H1 (cell line): ENCODE measurements at regions not wholly inside any gene's neighbourhood (a gene's known extent, or its start where the extent isn't known, plus 50 kb on each side); places are given as distances from the start of the nearest gene placed in this dataset.

Source experiments
- CTCF ChIA-PET: fragments of 300-600 bp; sonication (Branson Sonifier 250); formaldehyde crosslinking; loops from one replicate; lab custom pipeline; 2021; ENCODE audit not compliant: partially characterized antibody; lab: Charles Lee
- POLR2A ChIA-PET: fragments of 300-600 bp; sonication (Branson Sonifier 250); formaldehyde crosslinking; loops from one replicate; lab custom pipeline; 2021; ENCODE audit warnings: inconsistent platforms; ENCODE audit not compliant: partially characterized antibody; lab: Charles Lee
- DNase-seq, 2 experiments: peaks; one replicate each; pipeline versions ENCODE4 v3.0.0 to v3.0.0-alpha.2; 2010 to 2022; ENCODE audit warnings: low spot score in 2 of 2, low read depth in 1 of 2, mixed read lengths in 1 of 2
- FAIRE-seq: peaks from 2 replicates; lab custom pipeline; 2011; peaks lifted over from hg19 to GRCh38; lab: Jason Lieb, UNC
- H2AFZ ChIP-seq: 2 replicates; pipeline ENCODE4 v1.8.1; 2012; ENCODE audit warnings: low read length, inconsistent platforms
- H2AK5ac ChIP-seq: 2 replicates; pipeline ENCODE4 v1.6.1; 2013; ENCODE audit warnings: low read depth, low read length
- H2BK120ac ChIP-seq: replicated peaks from 2 replicates; pipeline ENCODE3; 2013; ENCODE audit warnings: low read depth, low read length, inconsistent platforms
- H2BK12ac ChIP-seq: 2 replicates; pipeline ENCODE4 v1.6.1; 2013; ENCODE audit warnings: low read depth, low read length
- H2BK15ac ChIP-seq: 2 replicates; pipeline ENCODE4 v1.6.1; 2013; ENCODE audit warnings: low read length
- H2BK20ac ChIP-seq: 2 replicates; pipeline ENCODE4 v1.6.1; 2013; ENCODE audit warnings: low read length
- H2BK5ac ChIP-seq: 2 replicates; pipeline ENCODE4 v1.6.1; 2013; ENCODE audit warnings: low read depth, low read length
- H3K14ac ChIP-seq: 2 replicates; pipeline ENCODE4 v1.6.1; 2013; ENCODE audit warnings: inconsistent platforms; ENCODE audit not compliant: insufficient read length
- H3K18ac ChIP-seq: 2 replicates; pipeline ENCODE4 v1.6.1; 2013; ENCODE audit warnings: low read length; ENCODE audit errors: extremely low read depth
- H3K23ac ChIP-seq: 2 replicates; pipeline ENCODE4 v1.6.1; 2013; ENCODE audit warnings: inconsistent platforms; ENCODE audit not compliant: insufficient read length
- H3K23me2 ChIP-seq: 2 replicates; pipeline ENCODE4 v1.6.1; 2013; ENCODE audit warnings: low read depth, low read length
- H3K27ac ChIP-seq: 2 replicates; pipeline ENCODE4 v1.6.1; 2011; ENCODE audit warnings: low read depth, low read length, inconsistent platforms
- H3K27me3 ChIP-seq, 4 experiments: replicated peaks in 1 of 4; 1 replicate in 1 of 4; 2 replicates in 3 of 4; pipeline versions ENCODE4 v1.6.1 to v1.8.1; 2011 to 2013; ENCODE audit warnings: low read length in 3 of 4, mild to moderate bottlenecking in 3 of 4, inconsistent platforms in 2 of 4, mixed read lengths in 2 of 4, moderate library complexity in 1 of 4; ENCODE audit not compliant: control insufficient read depth in 3 of 4, insufficient read depth in 3 of 4; ENCODE audit errors: extremely low read depth in 1 of 4
- H3K36me3 ChIP-seq, 4 experiments: 2 replicates each; pipeline versions ENCODE4 v1.6.1 to v1.8.1; 2011 to 2013; ENCODE audit warnings: mild to moderate bottlenecking in 4 of 4, low read length in 3 of 4, moderate library complexity in 2 of 4, control low read depth in 1 of 4, inconsistent platforms in 1 of 4; ENCODE audit not compliant: insufficient read depth in 4 of 4, control insufficient read depth in 2 of 4
- H3K4ac ChIP-seq: replicated peaks from 2 replicates; pipeline ENCODE3; 2013; ENCODE audit warnings: low read length, low read depth, mixed read lengths, inconsistent platforms; ENCODE audit not compliant: insufficient read length
- H3K4me1 ChIP-seq, 4 experiments: replicated peaks in 1 of 4; 1 replicate in 1 of 4; 2 replicates in 3 of 4; pipeline versions ENCODE4 v1.6.1 to v1.8.1; 2011 to 2013; ENCODE audit warnings: low read length in 3 of 4, inconsistent platforms in 2 of 4, mixed read lengths in 1 of 4; ENCODE audit not compliant: insufficient read depth in 4 of 4, control insufficient read depth in 3 of 4
- H3K4me2 ChIP-seq, 2 experiments: 2 replicates each; pipeline versions ENCODE4 v1.6.1 to v1.8.1; 2011 to 2013; ENCODE audit warnings: low read depth in 2 of 2, low read length in 2 of 2, control low read depth in 1 of 2, inconsistent platforms in 1 of 2, mild to moderate bottlenecking in 1 of 2; ENCODE audit not compliant: insufficient read depth in 1 of 2
- H3K4me3 ChIP-seq, 4 experiments: fragments of 200-600, 300-600 bp in 1 of 4; sonication (generic), shearing (Covaris generic), sonication (Bioruptor Twin) in 1 of 4; 2 replicates each; pipeline versions ENCODE4 v1.5.1 to v1.8.1; 2011 to 2016; ENCODE audit warnings: low read length in 4 of 4, low read depth in 3 of 4, control low read depth in 2 of 4, inconsistent platforms in 2 of 4, mild to moderate bottlenecking in 2 of 4, mixed read lengths in 1 of 4, moderate library complexity in 1 of 4; ENCODE audit not compliant: insufficient read depth in 2 of 4; ENCODE audit errors: extremely low read depth in 1 of 4
- H3K56ac ChIP-seq: replicated peaks from 2 replicates; pipeline ENCODE3; 2013; ENCODE audit warnings: low read depth, mild to moderate bottlenecking, mixed read lengths, low read length, inconsistent platforms; ENCODE audit not compliant: insufficient read length
- H3K79me1 ChIP-seq: 2 replicates; pipeline ENCODE4 v1.6.1; 2013; ENCODE audit warnings: low read depth, low read length, control low read depth
- H3K79me2 ChIP-seq, 2 experiments: 2 replicates each; pipeline versions ENCODE4 v1.6.1 to v1.8.1; 2012 to 2013; ENCODE audit warnings: low read length in 2 of 2, mild to moderate bottlenecking in 2 of 2, inconsistent platforms in 1 of 2; ENCODE audit not compliant: insufficient read depth in 2 of 2, control insufficient read depth in 1 of 2
- H3K9ac ChIP-seq, 4 experiments: replicated peaks in 1 of 4; 1 replicate in 1 of 4; 2 replicates in 3 of 4; pipeline versions ENCODE4 v1.6.1 to v1.8.1; 2011 to 2013; ENCODE audit warnings: low read depth in 3 of 4, low read length in 3 of 4, control low read depth in 2 of 4, mild to moderate bottlenecking in 2 of 4, moderate library complexity in 2 of 4, inconsistent platforms in 1 of 4; ENCODE audit errors: extremely low read depth in 1 of 4
- H3K9me3 ChIP-seq, 2 experiments: 2 replicates each; pipeline versions ENCODE4 v1.6.1 to v1.8.1; 2012 to 2013; ENCODE audit warnings: mild to moderate bottlenecking in 2 of 2, moderate library complexity in 2 of 2, control low read depth in 1 of 2, inconsistent platforms in 1 of 2, low read depth in 1 of 2, low read length in 1 of 2, mixed read lengths in 1 of 2; ENCODE audit not compliant: insufficient read depth in 2 of 2
- H4K20me1 ChIP-seq, 2 experiments: replicated peaks in 1 of 2; 2 replicates each; pipeline versions ENCODE3 to v1.8.1; 2011 to 2013; ENCODE audit warnings: inconsistent platforms in 2 of 2, low read length in 2 of 2, mild to moderate bottlenecking in 1 of 2; ENCODE audit not compliant: insufficient read depth in 2 of 2, control insufficient read depth in 1 of 2
- H4K5ac ChIP-seq: 2 replicates; pipeline ENCODE4 v1.6.1; 2013; ENCODE audit warnings: low read length, low read depth, mixed read lengths, inconsistent platforms; ENCODE audit not compliant: insufficient read length
- H4K8ac ChIP-seq: 2 replicates; pipeline ENCODE4 v1.8.0; 2013; ENCODE audit warnings: mild to moderate bottlenecking, moderate library complexity, low read length, inconsistent platforms; ENCODE audit not compliant: insufficient read depth; ENCODE audit errors: extremely low read depth
- H4K91ac ChIP-seq: replicated peaks from 2 replicates; pipeline ENCODE3; 2013; ENCODE audit warnings: low read length, mixed read lengths, inconsistent platforms; ENCODE audit not compliant: insufficient read length
- PHF8 ChIP-seq: fragments of 200-600 bp; sonication (generic); conservative IDR thresholded peaks from 2 replicates; pipeline ENCODE4 v1.7.1; 2012; ENCODE audit warnings: low read depth, mild to moderate bottlenecking, inconsistent platforms, low read length, moderate library complexity
- SAP30 ChIP-seq: fragments of 300-600 bp; sonication (generic); IDR thresholded peaks from 2 replicates; pipeline ENCODE4 v1.7.1; 2012; ENCODE audit warnings: low read length, moderate library complexity, mild to moderate bottlenecking, inconsistent platforms; ENCODE audit not compliant: insufficient read depth, insufficient replicate concordance
- TCF12 ChIP-seq: IDR thresholded peaks from 2 replicates; pipeline ENCODE4 v1.6.1; 2011; ENCODE audit warnings: low read depth, mild to moderate bottlenecking, low read length
- YY1 ChIP-seq: IDR thresholded peaks from 2 replicates; pipeline ENCODE4 v1.6.1; 2011; ENCODE audit warnings: low read depth, mild to moderate bottlenecking, low read length
- WGBS, 2 experiments: shearing (Covaris generic) in 1 of 2; methylation state at CpG; one replicate each; pipeline versions ENCODE4 v1.1.6 to v1.1.7; 2013 to 2015; ENCODE audit warnings: low lambda C conversion rate in 2 of 2, mixed read lengths in 2 of 2, inconsistent platforms in 1 of 2, low coverage in 1 of 2, missing lambda C conversion rate in 1 of 2; ENCODE audit not compliant: insufficient replicate concordance in 2 of 2, insufficient coverage in 1 of 2, insufficient read length in 1 of 2; ENCODE audit errors: extremely low coverage in 1 of 2, missing lambda C conversion rate in 1 of 2; 5-methylcytosine and 5-hydroxymethylcytosine counted together

DNA sequence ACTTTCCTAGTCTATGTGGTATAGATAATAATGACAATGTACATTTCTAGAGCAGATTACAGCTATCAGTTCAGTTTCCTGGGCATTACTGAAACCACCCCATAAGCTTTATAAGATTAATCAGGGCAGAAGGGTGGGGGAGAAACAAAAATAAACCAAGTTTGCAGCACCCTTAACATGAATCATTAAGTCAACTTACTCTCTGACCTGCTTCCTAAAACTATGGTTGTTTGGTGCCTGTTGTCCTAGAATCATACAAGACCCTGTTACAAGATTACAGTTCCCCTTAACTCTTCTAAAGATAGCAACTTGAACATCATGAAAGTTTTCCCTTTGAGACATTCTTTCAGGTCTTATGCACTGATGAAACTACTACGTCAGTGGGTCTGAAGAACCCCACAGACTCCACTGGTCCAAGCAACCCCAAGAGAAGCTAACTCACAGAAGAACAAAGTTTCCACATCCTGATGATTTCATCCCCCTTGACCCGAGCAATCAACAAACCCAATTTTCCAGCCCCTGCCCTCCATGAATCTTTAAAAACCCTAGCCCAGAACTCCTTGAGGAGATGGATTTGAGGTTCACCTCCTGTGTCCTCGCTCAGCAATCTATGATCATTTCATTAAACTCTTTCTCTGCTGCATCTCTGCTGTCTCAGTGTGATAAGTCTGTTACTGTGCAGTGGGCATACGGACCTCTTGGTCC is 336.5 kb downstream of the FOXO1 start:
- Histone ChIP-seq H4K5ac (no peak overlapping the region), H3K27ac (no peak overlapping the region), H3K4me3 (no peak overlapping the region), H3K4me1 (no peaks in the 10 kb centered on the region; a peak in 2 of 7 replicates), H3K27me3 (no peaks in the 10 kb centered on the region), H3K4me2 (no peak overlapping the region), H4K91ac (no peak overlapping the region), H3K18ac (no peak overlapping the region), H2BK12ac (no peak overlapping the region), H4K20me1 (no peaks in the 10 kb centered on the region), H2BK5ac (no peak overlapping the region), H3K4ac (no peak overlapping the region), H3K23ac (no peak overlapping the region), H2AFZ (no peak overlapping the region), H3K36me3 (no peaks in the 10 kb centered on the region), H3K9me3 (peaks cover 0 to 3% of the 10 kb centered on the region in 2 experiments; a peak in 1 of 4 replicates), H3K79me1 (no peaks in the 10 kb centered on the region), H4K8ac (no peak overlapping the region), H3K14ac (no peak overlapping the region), H2BK20ac (no peak overlapping the region), H2BK15ac (no peak overlapping the region), H2AK5ac (no peak overlapping the region), H3K9ac (no peak overlapping the region), H3K56ac (no peak overlapping the region), H3K79me2 (no peaks in the 10 kb centered on the region), H3K23me2 (no peaks in the 10 kb centered on the region), H2BK120ac (no peak overlapping the region)
- ChIA-PET CTCF (no interaction called here), POLR2A (no interaction called here)
- no peak for FAIRE-seq
- DNase-seq, result no peak
- 87% methylated on average over 4 of the region's 4 CpGs; no CpG with 5 or more reads in 1 of the 2 experiments for WGBS, 2 experiments
- TF ChIP-seq YY1 (no peak), SAP30 (no peak), PHF8 (no peak), TCF12 (no peak)
